HEK293 (cell line): ENCODE measurements at regions not wholly inside any gene's neighbourhood (a gene's known extent, or its start where the extent isn't known, plus 50 kb on each side); places are given as distances from the start of the nearest gene placed in this dataset.

Experiments used
- MZF1 ChIP-seq: fragments of 450-650 bp; formaldehyde crosslinking; IDR thresholded peaks from 2 replicates; pipeline ENCODE4 v1.5.1; 2017; ENCODE audit warnings: missing biosample characterization, missing genetic modification characterization, borderline replicate concordance
- PATZ1 ChIP-seq: fragments of 450-650 bp; formaldehyde crosslinking; IDR thresholded peaks from 2 replicates; pipeline ENCODE4 v1.5.1; 2016; ENCODE audit warnings: missing biosample characterization, missing genetic modification characterization
- RBAK ChIP-seq: fragments of 450-650 bp; formaldehyde crosslinking; IDR thresholded peaks from 2 replicates; pipeline ENCODE4 v1.5.1; 2016; ENCODE audit warnings: missing biosample characterization, missing genetic modification characterization
- YY1 ChIP-seq: fragments of 450-650 bp; formaldehyde crosslinking; IDR thresholded peaks from 2 replicates; pipeline ENCODE4 v1.5.1; 2018; ENCODE audit warnings: missing biosample characterization, missing genetic modification characterization
- ZNF24 ChIP-seq: fragments of 450-650 bp; formaldehyde crosslinking; IDR thresholded peaks from 2 replicates; pipeline ENCODE4 v1.5.1; 2016; ENCODE audit warnings: missing biosample characterization, missing genetic modification characterization
- ZNF501 ChIP-seq: fragments of 450-650 bp; formaldehyde crosslinking; IDR thresholded peaks from 2 replicates; pipeline ENCODE4 v1.5.1; 2016; ENCODE audit warnings: missing biosample characterization, missing genetic modification characterization
- TF ChIP-seq, protein P1 (sequence below): fragments of 450-650 bp; formaldehyde crosslinking; IDR thresholded peaks from 2 replicates; pipeline ENCODE4 v1.5.1; 2016; ENCODE audit warnings: missing biosample characterization, missing genetic modification characterization

DNA sequence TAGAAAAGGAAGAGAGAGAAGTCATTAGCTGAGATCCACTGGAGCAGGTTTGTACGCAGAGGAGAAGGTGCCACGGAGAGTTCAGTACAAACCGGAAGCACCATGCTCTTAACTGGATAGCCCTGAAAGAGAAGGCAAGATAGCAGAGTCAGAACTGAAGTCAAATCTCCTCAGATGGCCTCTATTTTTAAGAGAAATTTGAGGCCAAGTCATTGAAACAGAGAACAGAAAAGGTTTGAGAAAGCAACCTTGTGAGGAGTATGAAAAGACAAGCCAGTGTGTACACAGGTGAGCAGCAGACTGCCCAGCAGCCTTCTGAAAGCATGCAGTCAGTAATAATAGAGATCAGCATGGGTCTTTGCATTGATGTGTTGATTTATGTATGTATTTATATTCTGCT is 66.1 kb upstream of the SPRED1 start:
- TF ChIP-seq, protein P1, sequence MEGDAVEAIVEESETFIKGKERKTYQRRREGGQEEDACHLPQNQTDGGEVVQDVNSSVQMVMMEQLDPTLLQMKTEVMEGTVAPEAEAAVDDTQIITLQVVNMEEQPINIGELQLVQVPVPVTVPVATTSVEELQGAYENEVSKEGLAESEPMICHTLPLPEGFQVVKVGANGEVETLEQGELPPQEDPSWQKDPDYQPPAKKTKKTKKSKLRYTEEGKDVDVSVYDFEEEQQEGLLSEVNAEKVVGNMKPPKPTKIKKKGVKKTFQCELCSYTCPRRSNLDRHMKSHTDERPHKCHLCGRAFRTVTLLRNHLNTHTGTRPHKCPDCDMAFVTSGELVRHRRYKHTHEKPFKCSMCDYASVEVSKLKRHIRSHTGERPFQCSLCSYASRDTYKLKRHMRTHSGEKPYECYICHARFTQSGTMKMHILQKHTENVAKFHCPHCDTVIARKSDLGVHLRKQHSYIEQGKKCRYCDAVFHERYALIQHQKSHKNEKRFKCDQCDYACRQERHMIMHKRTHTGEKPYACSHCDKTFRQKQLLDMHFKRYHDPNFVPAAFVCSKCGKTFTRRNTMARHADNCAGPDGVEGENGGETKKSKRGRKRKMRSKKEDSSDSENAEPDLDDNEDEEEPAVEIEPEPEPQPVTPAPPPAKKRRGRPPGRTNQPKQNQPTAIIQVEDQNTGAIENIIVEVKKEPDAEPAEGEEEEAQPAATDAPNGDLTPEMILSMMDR (tag by site-specific recombination): no peak
- no peak for TF ChIP-seq PATZ1 (tag by site-specific recombination)
- TF ChIP-seq ZNF24 (tag by site-specific recombination): no peak
- TF ChIP-seq RBAK (tag by site-specific recombination): no peak
- TF ChIP-seq ZNF501: no peak
- TF ChIP-seq YY1 (tag by site-specific recombination): no peak
- TF ChIP-seq MZF1 (tag by site-specific recombination): no peak
